ENCODE measurements at regions not wholly inside any gene's neighbourhood (a gene's known extent, or its start where the extent isn't known, plus 50 kb on each side); places are given as distances from the start of the nearest gene placed in this dataset.

DNA sequence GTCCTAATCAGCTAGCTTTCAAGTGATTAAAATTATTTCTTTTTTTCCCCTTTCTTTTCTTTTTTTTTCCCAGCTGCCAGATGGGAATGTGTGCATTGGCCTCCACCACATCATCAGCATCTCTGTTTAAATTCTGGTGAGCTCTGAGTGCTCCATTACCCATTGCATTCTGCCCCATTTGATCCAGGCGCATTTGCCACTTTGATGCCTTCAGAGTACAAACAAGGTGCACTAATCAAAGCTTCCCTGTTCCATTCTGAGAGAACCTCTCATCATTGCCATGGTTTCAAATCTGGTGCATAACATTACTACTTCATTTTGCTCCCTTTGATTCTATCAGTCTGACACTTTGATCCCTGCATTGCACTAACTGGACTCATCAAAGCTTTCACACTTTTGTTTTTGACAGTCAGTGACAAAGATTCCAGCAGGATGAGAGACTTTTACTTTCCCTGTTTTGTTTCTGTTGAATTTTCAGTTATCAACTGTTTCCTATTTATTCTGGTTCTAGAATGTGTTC, 238.8 kb upstream of the PCDH10 start:
- no peak for DNase-seq

DNA sequence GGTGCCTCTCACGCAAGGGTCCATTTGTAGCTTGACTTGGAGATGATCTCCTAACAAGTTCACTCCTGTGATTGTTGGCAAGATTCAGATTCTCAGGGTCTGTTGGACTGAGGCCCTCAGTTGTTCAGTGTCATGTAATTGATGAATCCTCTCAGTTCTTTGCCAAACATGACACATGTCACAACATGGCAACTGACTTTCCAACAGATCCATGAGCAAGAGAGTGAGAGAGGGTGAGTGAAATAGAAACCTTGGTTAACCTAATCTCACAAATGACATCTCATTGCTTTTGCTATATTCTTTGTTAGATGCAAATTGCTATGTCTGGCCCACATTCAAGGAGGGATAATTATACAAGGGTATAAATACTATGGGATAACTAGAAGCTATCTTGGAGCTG, 231.0 kb upstream of the PCDH10 start:
- no peak for DNase-seq

DNA sequence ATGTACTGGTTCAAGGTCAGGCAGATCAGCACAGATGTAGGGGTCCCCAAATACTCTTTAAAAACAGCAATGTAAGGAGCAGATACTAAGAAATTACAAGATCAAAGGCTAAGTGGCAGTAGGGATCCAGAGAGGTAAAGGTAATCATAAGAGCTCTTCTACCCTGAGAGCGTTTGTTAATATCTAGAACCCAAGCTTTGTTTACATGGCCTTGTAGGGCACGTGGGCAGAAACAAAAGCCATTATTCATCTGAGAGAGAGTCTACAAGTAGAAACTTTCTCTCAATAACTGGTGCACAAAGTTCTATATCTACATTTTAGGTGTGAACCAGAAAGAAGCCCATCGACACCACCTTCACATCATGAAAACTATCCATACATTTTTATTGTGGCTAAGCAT, 225.6 kb upstream of the PCDH10 start:
- DNase-seq = no peak

DNA sequence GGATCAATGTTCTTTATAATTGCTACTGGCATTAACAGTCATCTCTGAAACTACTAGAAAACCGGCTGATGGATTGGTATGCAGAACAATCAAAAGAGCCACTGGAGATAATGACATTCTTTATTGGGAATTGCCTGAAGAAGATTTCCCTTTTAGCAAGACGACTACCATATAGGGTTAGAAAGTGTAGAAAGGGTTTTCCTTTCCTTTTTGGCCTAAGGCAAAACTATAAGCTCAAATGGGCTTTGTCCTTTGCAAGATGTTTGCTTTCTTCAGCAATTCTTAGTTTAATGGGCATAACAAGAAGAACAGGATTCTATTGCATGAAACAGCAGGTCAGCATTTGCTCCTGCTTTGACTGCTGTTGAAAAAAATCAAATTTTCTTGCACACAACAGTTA, 214.2 kb upstream of the PCDH10 start:
- no peak for DNase-seq

DNA sequence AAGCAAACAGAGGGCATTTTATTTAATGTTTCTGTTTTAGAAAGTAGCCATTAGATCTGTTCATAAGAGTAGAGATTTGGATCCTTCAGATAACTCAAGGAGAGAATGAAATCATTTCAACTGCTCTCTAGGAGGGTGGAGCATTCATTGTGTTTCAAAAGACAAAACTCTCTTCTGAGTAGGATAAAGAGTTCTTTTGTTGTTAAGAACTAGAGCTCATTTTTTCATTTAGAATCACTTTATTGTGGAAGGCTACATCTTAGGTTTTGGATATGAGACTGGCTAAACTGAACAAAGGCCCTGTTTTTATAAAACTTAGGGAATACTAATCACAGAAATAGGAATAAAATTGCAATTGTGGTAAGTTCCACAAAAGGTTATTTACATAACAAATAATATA, 193.9 kb upstream of the PCDH10 start:
- no peak for DNase-seq

DNA sequence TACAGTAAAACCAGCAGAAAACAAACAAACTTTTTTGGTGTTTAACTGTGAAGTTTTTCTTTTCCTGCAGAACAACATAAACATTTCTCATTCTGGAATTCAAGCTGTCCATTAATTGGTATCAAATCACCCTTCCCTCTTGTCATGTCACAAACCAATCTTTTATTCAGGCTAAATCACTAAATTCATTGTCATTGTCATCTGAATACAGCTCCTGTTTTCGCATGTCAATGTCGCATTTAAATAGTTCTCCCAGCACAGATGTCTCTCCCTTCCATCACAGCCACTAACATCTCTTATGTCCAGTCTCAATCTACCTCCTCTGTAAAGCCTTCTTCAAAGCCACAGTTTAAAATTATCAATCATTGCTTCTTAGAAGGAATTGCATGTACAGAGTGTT, 192.1 kb upstream of the PCDH10 start:
- DNase-seq = no peak

DNA sequence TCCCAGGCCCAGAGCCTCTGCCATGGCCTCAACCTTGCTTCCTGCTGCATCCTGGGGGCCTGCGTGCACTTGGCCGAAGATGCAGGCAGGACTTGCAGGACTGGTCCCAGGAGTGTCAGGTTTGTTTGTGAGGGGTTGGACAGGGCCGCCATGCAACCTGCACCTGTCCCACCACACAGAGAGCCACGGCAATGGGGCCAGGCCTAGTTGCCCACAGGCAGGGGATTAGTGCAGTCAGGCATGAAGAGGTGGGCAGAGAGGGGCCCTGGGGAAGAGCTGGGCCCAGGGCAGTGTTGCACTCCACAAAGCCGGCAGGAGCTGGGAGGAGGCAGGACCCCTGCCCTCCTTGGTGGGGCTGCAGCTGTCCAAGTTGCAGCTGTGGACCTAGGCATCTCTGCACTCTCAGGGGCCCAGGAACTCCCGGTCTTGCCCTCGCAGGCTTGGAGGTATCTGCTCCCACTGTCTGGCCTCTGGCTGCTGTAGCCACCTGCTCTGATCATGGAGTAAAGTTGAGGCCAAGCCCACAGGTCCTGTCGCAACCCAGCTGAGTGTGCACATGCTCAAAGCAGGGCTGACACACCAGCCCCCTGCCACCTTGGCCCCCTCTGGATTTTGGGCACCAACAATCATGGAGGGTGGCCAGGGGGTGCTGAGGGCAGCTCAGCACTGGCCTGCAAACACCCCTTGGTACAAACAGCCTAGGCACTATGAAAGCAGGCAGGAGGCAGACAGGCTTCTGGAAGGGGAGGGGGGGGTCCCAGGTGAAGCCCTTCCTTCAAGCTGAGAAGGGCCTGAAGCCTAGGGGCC, 190.4 kb upstream of the PCDH10 start:
- DNase-seq = no peak

DNA sequence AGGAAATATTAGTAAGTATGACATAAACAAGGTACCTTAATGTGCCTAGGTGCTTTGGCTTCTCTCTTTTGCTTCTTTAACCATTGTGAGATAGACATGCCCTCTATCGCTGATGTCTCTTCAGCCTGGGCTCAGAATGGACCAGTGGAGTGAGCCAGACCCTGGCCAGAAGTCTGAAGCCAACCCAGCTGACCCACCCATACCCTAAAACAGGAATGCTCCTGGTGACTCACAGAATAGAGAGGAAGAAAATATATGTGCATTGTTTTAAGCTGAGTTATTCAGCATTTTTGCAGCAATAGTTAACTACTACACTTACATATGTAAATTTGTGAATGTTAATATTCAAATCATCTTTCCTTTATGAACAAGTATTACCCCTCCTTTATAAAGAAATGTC, 167.5 kb upstream of the PCDH10 start:
- DNase-seq = no peak

DNA sequence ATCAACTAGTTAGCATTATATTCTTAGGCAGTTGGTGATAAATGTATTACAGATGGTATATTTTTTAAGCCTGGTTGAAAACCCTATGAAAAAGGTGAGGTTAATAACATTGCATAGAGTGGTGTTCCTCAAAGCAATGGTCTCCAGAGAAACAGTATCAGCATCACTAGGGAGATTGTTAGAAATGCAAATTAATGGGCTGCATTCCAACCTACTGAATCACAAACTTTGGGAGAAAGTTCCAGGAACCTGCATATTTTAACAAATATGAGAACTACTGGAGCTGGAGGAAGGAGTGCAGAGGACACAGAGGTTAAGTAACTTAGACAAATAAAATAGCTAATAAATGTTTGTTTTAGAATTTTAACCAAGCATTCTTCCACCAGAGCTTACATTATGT, 166.9 kb upstream of the PCDH10 start:
- no peak for DNase-seq

DNA sequence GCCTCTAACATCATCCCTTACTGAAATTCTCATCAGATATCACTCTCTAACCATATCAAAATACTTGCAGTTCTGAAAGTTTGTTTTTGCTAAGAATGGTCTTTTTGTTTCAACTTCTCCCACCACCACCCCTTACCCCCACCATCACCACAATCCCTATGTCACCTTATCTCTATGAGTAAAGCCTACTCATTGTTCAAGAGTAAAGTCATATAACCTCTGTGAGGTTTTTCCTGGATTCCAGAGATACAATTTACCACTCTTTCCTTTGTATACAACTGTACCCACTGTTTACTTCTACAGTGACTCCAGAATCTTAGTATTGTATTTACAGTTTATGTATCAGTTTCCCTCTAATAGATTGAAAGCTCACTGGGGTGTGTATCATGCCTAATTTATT, 158.0 kb upstream of the PCDH10 start:
- no peak for DNase-seq

DNA sequence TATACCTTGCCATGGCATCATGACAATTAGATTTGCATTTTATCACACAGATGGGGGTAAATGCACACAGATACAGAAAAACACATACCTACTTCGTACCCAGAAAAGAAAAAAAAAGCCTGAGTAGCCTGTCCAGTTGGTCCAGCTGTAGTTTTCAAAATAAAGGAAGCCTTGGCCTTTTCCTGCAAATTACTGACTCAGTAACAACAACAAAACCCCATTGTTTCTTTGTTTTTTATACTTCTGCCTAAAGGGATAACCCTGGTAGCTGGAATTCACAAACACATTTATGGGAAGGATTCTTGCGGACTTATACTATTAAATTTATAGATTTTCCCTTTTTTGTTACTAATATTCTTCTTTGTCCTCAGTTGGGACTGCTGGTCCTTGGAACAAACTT, 156.4 kb upstream of the PCDH10 start:
- DNase-seq = no peak

DNA sequence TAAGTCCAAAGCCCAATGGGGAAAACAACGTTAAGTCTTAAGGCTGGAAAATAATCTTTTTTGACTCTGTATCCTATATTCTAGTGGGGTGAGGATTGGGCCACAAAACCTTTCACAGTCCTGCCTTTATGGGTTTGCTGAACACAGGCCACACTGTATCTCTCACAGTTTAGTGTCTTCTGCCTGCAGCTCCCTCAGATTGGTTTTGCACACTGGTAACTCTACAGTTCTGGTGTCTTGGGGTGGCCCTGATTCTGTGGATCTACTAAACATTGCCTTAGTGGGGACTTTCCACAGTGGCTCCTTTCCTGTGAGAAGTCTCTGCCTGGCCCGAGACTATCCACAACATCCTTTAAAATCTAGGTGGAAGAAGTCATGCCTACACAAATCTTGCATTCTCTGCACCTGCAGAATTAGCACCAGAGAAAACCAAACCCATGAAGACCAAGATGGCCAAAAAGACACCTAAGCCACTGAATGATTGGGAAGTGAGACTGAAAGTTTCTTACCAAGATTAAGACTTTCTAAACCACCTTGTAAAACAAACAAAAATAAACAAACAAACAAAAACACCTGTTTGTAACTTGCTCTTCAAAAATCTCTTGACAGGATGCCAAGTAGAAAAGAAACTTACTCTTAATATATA, 150.4 kb upstream of the PCDH10 start:
- DNase-seq = no peak

DNA sequence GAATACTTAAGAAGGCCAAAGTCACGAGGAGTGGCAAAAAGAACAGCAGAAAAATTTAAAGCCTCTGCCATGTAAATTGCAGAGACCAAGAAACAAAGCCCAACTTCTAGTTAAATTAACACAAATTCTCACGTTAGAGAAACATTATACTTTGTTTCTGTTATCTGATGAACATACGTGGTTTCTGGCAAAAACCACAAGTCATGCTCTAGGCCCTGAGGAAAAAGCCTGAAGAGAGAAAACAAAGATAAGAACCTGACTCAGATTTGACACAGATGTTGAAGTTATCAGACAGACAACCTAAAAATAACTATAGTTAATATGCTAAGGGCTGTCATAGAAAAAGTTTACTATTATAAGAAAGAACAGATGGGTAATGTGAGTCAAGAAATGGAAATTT, 149.1 kb upstream of the PCDH10 start:
- no peak for DNase-seq

DNA sequence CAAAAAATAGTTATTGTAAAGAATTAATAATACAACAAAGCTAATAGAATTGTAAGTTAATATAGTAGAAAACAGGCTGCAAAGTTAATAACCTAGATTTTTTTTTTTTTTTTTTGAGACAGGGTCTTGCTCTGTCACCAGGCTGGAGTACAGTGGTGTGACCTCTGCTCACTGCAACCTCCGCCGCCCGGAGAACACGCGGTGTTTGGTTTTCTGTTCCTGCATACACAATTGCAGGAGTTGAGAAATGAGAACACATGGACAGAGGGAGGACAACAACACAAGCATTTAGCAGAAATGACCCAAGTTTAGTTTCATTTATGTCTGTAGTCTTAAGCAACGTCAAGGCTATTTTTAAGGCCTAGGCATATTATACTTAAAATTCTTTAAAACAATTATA, 145.9 kb upstream of the PCDH10 start:
- no peak for DNase-seq

DNA sequence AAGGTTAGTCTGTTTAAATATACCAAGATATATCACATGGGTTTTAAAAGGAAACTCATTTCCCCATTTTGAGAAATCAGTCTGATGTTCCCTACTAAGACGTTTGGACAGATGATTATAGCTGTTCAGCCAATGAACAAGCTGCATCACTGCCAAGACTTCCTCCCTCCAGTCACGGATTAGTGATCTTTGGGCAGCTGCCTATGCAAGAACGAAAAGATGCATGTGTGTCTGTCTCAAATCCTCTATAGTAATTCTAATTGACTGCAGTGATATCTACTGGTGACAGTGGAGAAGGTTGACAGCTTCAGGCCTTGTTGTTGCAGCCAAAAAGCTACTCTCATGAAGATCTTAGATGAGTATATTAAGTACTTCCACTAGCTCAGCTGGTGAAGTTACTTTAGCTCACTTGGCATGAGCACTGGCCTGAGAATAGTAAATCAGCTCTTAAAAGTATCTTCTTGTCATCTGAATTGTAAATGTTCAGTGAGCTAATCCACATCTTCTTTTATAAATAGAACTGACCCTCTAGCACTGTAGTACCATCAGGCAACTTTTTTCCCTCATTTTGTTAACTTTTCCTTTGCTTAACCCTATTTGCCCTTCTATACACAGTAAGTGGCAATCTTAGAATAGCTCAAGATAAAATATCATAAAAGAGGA, 134.5 kb upstream of the PCDH10 start:
- no peak for DNase-seq

DNA sequence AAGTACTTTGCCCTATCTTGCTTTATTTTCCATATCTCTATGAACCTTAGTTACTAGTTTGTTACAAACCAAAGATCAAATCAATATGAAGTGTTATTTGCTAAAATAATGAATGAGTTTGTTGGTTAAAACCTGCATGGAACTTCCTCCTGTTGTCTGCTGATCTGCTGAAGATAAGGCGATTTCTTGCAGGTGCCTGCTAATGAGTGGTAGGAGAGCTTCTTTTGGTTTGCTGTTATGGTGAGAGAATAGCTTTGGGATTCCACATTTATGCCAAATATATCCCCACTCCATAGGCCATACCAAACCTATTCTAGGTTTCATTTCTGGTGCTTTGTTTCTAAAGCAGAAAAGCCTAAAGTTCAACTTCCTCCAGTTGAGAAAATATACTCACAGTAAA, 103.8 kb upstream of the PCDH10 start:
- DNase-seq = no peak

DNA sequence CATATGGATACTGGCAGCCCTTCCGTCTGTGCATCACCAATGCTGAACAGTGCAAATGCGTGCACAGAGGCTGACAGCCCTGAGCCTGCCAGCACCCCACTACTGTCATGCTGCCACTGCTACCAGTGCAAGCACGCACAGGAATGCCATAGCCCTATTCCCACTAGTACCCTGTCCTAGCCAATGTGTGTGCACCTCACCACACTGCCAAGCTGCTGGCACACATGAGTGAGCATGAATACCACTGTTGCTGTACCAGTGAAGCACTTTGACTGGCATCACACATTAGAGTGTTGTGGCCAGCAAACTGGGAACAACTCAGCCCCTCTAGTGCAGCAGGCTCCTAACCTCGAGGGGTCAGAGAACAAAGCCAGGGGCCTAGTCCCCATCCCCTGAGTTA, 102.9 kb upstream of the PCDH10 start:
- DNase-seq = no peak

DNA sequence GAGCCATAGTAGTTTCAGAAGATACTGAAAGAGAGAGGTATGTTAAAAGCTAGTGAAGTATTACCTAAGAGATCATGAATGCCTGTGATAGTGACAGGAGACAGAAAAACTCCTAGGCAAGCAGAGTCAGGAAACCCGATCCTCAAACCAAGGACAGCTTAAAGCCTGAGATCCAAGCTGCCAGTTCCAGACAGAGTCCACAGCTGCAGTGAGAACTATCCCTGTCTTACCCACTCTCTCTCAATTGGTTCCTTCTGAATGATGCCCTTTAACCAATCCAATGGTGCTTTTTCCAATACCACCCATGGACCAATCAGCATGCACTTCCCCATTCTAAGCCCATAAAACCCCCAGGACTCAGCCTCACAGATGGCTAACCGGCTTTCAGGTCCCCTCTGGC, 90.4 kb upstream of the PCDH10 start:
- no peak for DNase-seq

DNA sequence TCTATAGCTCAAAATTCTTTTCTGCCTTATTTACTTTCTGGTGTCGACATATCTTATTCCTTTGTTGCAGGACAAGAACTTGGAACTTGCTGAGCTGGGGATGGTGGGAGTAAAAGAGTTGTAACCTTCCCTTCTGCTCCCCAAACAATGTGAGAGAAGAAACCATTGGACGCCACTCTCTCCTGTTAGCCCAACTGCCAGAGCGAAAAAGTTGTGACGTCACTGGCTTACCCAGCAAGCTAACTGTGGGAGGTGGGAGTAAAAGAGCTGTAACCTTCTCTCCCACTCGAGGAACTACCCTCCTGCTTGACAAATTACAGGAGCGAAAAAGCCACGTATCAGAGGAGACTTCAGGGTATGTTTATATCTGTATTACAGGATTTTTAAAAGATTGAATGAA, 90.0 kb upstream of the PCDH10 start:
- DNase-seq = no peak

DNA sequence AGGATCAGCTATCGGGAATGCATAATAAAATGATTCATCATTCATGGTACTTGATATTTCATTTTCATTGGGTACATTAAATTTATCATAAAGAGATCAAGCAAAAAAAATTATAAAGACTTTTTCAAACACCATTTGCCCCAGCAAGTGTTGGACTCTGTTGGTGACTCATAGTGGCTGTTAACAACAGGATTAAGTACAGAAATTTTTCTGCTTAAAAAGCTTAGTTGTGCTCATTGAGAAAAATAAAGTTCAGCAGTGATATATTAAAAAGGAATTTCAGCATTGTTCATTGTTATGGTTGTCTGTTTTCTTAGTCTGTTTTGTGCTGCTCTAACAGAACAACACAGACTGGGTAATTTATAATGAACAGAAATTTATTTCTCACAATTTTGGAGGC, 86.2 kb upstream of the PCDH10 start:
- no peak for DNase-seq

DNA sequence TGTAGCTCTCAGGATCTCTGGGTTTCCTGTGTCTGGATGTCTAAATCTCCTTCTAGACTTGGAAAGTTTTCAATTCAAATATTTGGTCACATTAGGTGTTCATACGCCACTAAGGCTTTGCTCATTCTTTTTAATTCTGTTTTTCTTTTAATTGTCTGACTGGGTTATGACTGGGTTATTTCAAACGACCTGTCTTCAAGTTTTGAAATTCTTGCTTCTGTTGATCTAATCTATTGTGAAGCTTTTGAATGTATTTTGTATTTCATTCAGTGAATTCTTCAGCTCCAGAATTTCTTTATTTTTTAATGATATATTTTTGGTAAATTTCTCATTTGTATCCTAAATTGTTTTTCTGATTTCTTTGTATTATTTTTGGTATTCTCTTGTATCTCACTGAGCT, 81.0 kb upstream of the PCDH10 start:
- no peak for DNase-seq

DNA sequence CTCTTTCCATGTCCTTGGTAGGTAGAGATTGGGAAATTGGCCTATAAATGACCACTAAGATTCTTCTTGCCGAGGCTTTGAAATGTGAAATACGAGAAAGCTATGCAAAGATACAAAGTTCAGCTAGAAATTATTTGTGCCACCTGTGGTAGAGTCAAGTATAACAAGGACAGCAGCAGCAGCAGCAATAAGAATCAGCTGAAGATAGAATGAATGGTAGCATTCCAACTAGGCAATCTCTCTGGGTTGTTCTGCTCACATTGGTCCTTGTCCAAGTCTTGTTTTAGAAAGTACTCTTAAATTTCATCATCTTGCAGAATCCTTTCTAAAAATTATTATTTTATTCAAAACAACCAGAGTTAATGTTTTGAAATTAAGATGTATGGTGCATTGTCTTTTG, 67.8 kb upstream of the PCDH10 start:
- DNase-seq = no peak

DNA sequence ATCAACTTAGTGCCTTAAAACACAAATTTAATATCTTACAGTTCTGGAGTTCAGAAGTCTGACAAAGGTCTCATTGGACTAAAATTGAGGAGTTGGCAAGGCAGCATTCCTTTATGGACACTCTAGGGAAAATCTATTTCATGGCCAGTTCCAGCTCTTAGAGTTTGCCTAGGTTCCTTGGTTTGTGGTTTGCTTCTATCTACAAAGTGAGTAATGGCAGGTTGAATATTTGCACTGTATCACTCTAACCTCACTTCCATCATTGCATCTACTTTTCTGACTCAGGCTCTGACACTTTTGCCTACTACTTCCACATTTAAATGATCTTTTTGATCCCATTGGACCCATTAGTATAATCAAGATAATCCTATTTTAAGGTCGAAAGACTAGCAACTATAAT, 64.7 kb upstream of the PCDH10 start:
- no peak for DNase-seq

DNA sequence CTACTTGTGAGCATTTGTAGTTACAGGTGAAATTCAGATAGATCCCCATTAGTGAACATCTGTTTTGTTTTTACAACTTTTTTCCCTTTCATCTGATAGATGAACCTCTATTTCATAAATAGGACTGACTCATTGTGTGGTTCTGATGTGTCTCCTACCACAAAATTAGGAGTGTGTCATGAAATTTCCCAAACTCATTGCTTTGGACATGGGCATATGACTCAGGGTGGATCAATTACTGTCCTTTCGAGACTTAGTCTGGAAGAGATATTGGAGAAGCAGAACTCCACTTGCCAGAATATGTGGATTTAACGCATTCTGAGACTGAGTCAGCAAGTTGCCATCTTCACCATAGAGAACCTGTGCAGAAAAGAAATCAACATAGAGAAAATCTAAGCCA, 53.5 kb upstream of the PCDH10 start:
- DNase-seq = no peak

Measured in NCI-H1930 (cell line).